IMR-90 (cell line): ENCODE measurements at regions not wholly inside any gene's neighbourhood (a gene's known extent, or its start where the extent isn't known, plus 50 kb on each side); places are given as distances from the start of the nearest gene placed in this dataset.

ENCODE experiments used
- ATAC-seq: fragments of 200-7000 bp; cut with Tn5 transposase; 2 replicates; pipeline ENCODE4 v1.9.1; 2020; ENCODE audit warnings: low read depth, mild to moderate bottlenecking, moderate library complexity
- BruUV-seq: library from RNA; stranded (reverse); fragments of 400-500 nt; replicated peaks from 2 replicates; lab custom pipeline; 2021; lab: Mats Ljungman, UMichigan
- CTCF ChIA-PET: fragments of 300-600 bp; formaldehyde crosslinking; extraction: SDS; loops from one replicate; lab custom pipeline; 2021; ENCODE audit warnings: antibody characterized with exemption; lab: Yijun Ruan, JAX
- POLR2A ChIA-PET: fragments of 300-600 bp; sonication (Branson Sonifier 250); formaldehyde crosslinking; loops from one replicate; lab custom pipeline; 2022; ENCODE audit warnings: antibody characterized with exemption; ENCODE audit not compliant: unreplicated experiment; lab: Charles Lee
- DNase-seq: peaks from one replicate; pipeline ENCODE4 v3.0.0; 2013
- H2AFZ ChIP-seq: replicated peaks from 2 replicates; pipeline ENCODE3; 2013; ENCODE audit warnings: low read length, mild to moderate bottlenecking; ENCODE audit not compliant: poor library complexity
- H2AK5ac ChIP-seq: 2 replicates; pipeline ENCODE4 v1.6.1; 2013; ENCODE audit warnings: low read depth, low read length, inconsistent platforms
- H2AK9ac ChIP-seq: replicated peaks from 2 replicates; pipeline ENCODE3; 2013; ENCODE audit warnings: mild to moderate bottlenecking, low read depth, low read length, moderate library complexity; ENCODE audit not compliant: poor library complexity
- H2BK120ac ChIP-seq: 2 replicates; pipeline ENCODE4 v1.6.1; 2013; ENCODE audit warnings: low read depth, low read length, inconsistent platforms
- H2BK15ac ChIP-seq: 3 replicates; pipeline ENCODE4 v1.6.1; 2013; ENCODE audit warnings: low read depth, low read length, inconsistent platforms
- H2BK20ac ChIP-seq: 2 replicates; pipeline ENCODE4 v1.6.1; 2013; ENCODE audit warnings: low read depth, mild to moderate bottlenecking, inconsistent platforms, low read length, moderate library complexity
- H2BK5ac ChIP-seq: 2 replicates; pipeline ENCODE4 v1.6.1; 2013; ENCODE audit warnings: mild to moderate bottlenecking, low read depth, low read length, inconsistent platforms; ENCODE audit not compliant: poor library complexity, severe bottlenecking
- H3K14ac ChIP-seq: replicated peaks from 2 replicates; pipeline ENCODE4 v1.6.1; 2013; ENCODE audit warnings: low read depth, low read length, inconsistent platforms
- H3K18ac ChIP-seq: 2 replicates; pipeline ENCODE4 v1.6.1; 2013; ENCODE audit warnings: low read depth, low read length, control low read depth
- H3K23ac ChIP-seq: 2 replicates; pipeline ENCODE4 v1.6.1; 2013; ENCODE audit warnings: low read depth, low read length, inconsistent platforms
- H3K27ac ChIP-seq: 2 replicates; pipeline ENCODE4 v1.5.1; 2013; ENCODE audit warnings: mild to moderate bottlenecking, control low read depth, low read length; ENCODE audit not compliant: insufficient read depth
- H3K27me3 ChIP-seq: 2 replicates; pipeline ENCODE4 v1.6.1; 2013; ENCODE audit warnings: low read length; ENCODE audit not compliant: control insufficient read depth, insufficient read depth
- H3K36me3 ChIP-seq: 2 replicates; pipeline ENCODE4 v1.6.1; 2013; ENCODE audit warnings: low read length, mixed read lengths; ENCODE audit not compliant: control insufficient read depth, insufficient read depth
- H3K4ac ChIP-seq: 2 replicates; pipeline ENCODE4 v1.6.1; 2013; ENCODE audit warnings: low read depth, low read length, inconsistent platforms
- H3K4me1 ChIP-seq: 2 replicates; pipeline ENCODE4 v1.6.1; 2013; ENCODE audit warnings: low read length, mixed read lengths; ENCODE audit not compliant: control insufficient read depth, insufficient read depth
- H3K4me2 ChIP-seq: 2 replicates; pipeline ENCODE4 v1.6.1; 2013; ENCODE audit warnings: low read depth, mild to moderate bottlenecking, control low read depth, low read length, moderate library complexity
- H3K4me3 ChIP-seq: 2 replicates; pipeline ENCODE4 v1.5.1; 2013; ENCODE audit warnings: low read depth, mild to moderate bottlenecking, control low read depth, low read length, moderate library complexity; ENCODE audit not compliant: insufficient read depth
- H3K56ac ChIP-seq: 2 replicates; pipeline ENCODE4 v1.6.1; 2013; ENCODE audit warnings: low read length, inconsistent platforms; ENCODE audit not compliant: insufficient read depth; ENCODE audit errors: extremely low read depth
- H3K79me1 ChIP-seq, 2 experiments: 2 replicates each; pipeline ENCODE4 v1.6.1; 2013; ENCODE audit warnings: low read length in 2 of 2, inconsistent platforms in 1 of 2, low read depth in 1 of 2
- H3K9ac ChIP-seq: 2 replicates; pipeline ENCODE4 v1.6.1; 2013; ENCODE audit warnings: low read depth, low read length, control low read depth
- H3K9me1 ChIP-seq: 2 replicates; pipeline ENCODE4 v1.6.1; 2013; ENCODE audit warnings: low read length, inconsistent platforms; ENCODE audit not compliant: insufficient read depth
- H3K9me3 ChIP-seq: 2 replicates; pipeline ENCODE4 v1.6.1; 2013; ENCODE audit warnings: low read length; ENCODE audit not compliant: control insufficient read depth, insufficient read depth
- H4K20me1 ChIP-seq: 2 replicates; pipeline ENCODE4 v1.6.1; 2013; ENCODE audit warnings: low read length, inconsistent platforms; ENCODE audit not compliant: insufficient read depth
- H4K5ac ChIP-seq: 2 replicates; pipeline ENCODE4 v1.6.1; 2013; ENCODE audit warnings: mild to moderate bottlenecking, low read depth, low read length, control low read depth
- H4K8ac ChIP-seq, 2 experiments: 2 replicates each; pipeline ENCODE4 v1.6.1; 2013; ENCODE audit warnings: low read depth in 2 of 2, low read length in 2 of 2, control low read depth in 1 of 2, inconsistent platforms in 1 of 2
- H4K91ac ChIP-seq: 2 replicates; pipeline ENCODE4 v1.6.1; 2013; ENCODE audit warnings: low read depth, low read length, inconsistent platforms; ENCODE audit not compliant: insufficient read depth
- SMC3 ChIP-seq: fragments of 150-350 bp; IDR thresholded peaks from 2 replicates; pipeline ENCODE4 v1.6.1; 2016; ENCODE audit warnings: low read depth, mild to moderate bottlenecking, antibody characterized with exemption, low read length, moderate library complexity
- WGBS, 2 experiments: methylation state at CpG; one replicate each; pipeline versions ENCODE4 v1.1.5 to v1.1.7; 2013; ENCODE audit warnings: missing lambda C conversion rate in 2 of 2; ENCODE audit not compliant: insufficient read length in 1 of 2; ENCODE audit errors: extremely low coverage in 2 of 2; 5-methylcytosine and 5-hydroxymethylcytosine counted together
- dilution Hi-C: fragments of 300-500 bp; cut with HindIII; formaldehyde crosslinking; loops from one replicate; pipeline ENCODE4 v1.14.3; 2018; ENCODE audit warnings: low sequenced_read_pairs; ENCODE audit not compliant: unreplicated experiment
- in situ Hi-C: fragments of 300-500 bp; cut with MboI; formaldehyde crosslinking; loops from 3 replicates; pipeline ENCODE4 v1.14.3; 2019; ENCODE audit warnings: low sequenced_read_pairs, inconsistent platforms, mixed read lengths
- intact Hi-C: fragments of 100-400 bp; cut with micrococcal nuclease; formaldehyde crosslinking; loops from 2 replicates; pipeline ENCODE4 v1.10.0; 2022

DNA sequence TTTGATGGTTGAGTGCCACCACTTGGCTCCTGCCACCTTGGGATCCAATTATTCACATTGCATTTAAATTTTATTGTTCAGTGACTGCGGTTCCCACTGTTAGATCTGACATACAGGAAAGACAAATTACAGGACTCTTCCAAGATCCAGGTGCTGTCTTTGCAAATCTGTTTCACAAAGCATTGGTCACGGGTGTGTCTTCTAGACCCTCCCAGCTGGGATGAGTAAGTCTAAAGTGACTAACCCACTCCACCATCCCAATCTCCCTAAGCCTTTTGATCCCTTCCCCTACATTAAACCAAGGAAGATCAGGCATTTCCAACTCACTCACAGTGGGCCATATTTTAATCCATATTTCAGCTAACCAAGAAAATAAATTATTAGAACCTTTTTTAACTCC is 1016.3 kb upstream of the CTNND2 start:
- Histone ChIP-seq H3K14ac (no peak overlapping the region), H3K27ac (no peak overlapping the region)
- CTCF ChIA-PET, result no interaction called here

More for the DNA sequence above, 1016.3 kb upstream of the CTNND2 start:
- peaks cover 10% of the 10 kb centered on the region for H3K9me3 ChIP-seq
- DNase-seq (no peak), ATAC-seq (no peak)
- no peak overlapping the region for H3K23ac ChIP-seq
- H4K5ac ChIP-seq, result no peak overlapping the region
- no CpG with 5 or more reads among the region's 2 CpGs for WGBS, 2 experiments
- no peaks in the 10 kb centered on the region for H3K36me3 ChIP-seq
- no peak overlapping the region for H2AK9ac ChIP-seq
- no peak overlapping the region for H4K8ac ChIP-seq
- no peaks in the 10 kb centered on the region for H3K27me3 ChIP-seq
- no peak overlapping the region for H2BK15ac ChIP-seq
- H3K9me1 ChIP-seq, result no peaks in the 10 kb centered on the region
- no peak overlapping the region for H2BK5ac ChIP-seq
- intact Hi-C loops, result no loop called here
- H3K4ac ChIP-seq, result no peak overlapping the region
- no peak overlapping the region for H2BK120ac ChIP-seq
- H3K4me3 ChIP-seq, result no peak overlapping the region
- dilution Hi-C loops, result no loop called here
- in situ Hi-C loops, result no loop called here
- H3K56ac ChIP-seq, result no peak overlapping the region
- no peak overlapping the region for H3K9ac ChIP-seq
- no peak overlapping the region for H2AFZ ChIP-seq
- no peak overlapping the region for H2AK5ac ChIP-seq
- no peak overlapping the region for H4K91ac ChIP-seq
- no peak overlapping the region for H3K4me2 ChIP-seq
- BruUV-seq, result no TSS peak
- H2BK20ac ChIP-seq, result no peak overlapping the region
- no peaks in the 10 kb centered on the region for H3K4me1 ChIP-seq
- no peak for TF ChIP-seq SMC3
- H3K18ac ChIP-seq, result no peak overlapping the region
- no peaks in the 10 kb centered on the region for H4K20me1 ChIP-seq
- POLR2A ChIA-PET, result no interaction called here
- H3K79me1 ChIP-seq, result no peaks in the 10 kb centered on the region
